ENCODE measurements at regions not wholly inside any gene's neighbourhood (a gene's known extent, or its start where the extent isn't known, plus 50 kb on each side); places are given as distances from the start of the nearest gene placed in this dataset.

DNA sequence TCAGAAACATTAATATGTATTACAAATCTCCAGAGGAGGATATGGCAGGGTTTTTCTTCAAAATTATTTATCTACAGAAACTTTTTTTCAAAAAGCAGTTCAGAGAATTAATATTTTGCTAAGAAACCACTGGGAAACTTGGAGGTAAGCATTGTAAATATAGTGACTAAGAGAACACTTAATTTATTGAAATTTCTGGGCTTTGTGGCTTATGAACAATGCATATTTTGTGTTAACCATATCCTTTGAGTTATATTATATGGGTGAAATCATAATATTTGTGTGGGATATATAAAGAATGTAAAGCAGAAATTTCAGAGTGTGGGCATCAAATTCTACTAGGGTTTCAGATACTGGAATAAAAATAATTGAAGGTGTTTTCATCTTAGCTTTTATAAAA, 1059.2 kb downstream of the ZPLD1 start:
- H3K4me1 Mint-ChIP-seq (ENCODE audit: unreplicated experiment), result no peaks in the 10 kb centered on the region
- DNase-seq (ENCODE audit: extremely low spot score, unreplicated experiment), result no peak
- no peak overlapping the region for H3K4me3 Mint-ChIP-seq
- H3K36me3 Mint-ChIP-seq, result no peaks in the 10 kb centered on the region
- no peaks in the 10 kb centered on the region for H3K27me3 Mint-ChIP-seq
- H3K27ac Mint-ChIP-seq, result no peak overlapping the region
- TF ChIP-seq, protein P1, sequence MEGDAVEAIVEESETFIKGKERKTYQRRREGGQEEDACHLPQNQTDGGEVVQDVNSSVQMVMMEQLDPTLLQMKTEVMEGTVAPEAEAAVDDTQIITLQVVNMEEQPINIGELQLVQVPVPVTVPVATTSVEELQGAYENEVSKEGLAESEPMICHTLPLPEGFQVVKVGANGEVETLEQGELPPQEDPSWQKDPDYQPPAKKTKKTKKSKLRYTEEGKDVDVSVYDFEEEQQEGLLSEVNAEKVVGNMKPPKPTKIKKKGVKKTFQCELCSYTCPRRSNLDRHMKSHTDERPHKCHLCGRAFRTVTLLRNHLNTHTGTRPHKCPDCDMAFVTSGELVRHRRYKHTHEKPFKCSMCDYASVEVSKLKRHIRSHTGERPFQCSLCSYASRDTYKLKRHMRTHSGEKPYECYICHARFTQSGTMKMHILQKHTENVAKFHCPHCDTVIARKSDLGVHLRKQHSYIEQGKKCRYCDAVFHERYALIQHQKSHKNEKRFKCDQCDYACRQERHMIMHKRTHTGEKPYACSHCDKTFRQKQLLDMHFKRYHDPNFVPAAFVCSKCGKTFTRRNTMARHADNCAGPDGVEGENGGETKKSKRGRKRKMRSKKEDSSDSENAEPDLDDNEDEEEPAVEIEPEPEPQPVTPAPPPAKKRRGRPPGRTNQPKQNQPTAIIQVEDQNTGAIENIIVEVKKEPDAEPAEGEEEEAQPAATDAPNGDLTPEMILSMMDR (conservative IDR thresholded peaks at IDR 0.05), result no peak
- H3K9me3 Mint-ChIP-seq, result no peaks in the 10 kb centered on the region

- no peaks in the 10 kb centered on the region for H3K4me1 Mint-ChIP-seq (ENCODE audit: unreplicated experiment)
- H3K4me3 Mint-ChIP-seq, result no peak overlapping the region
- no peaks in the 10 kb centered on the region for H3K9me3 Mint-ChIP-seq
- H3K36me3 Mint-ChIP-seq, result no peaks in the 10 kb centered on the region
- TF ChIP-seq, protein P1 (conservative IDR thresholded peaks at IDR 0.05), result no peak
- no peaks in the 10 kb centered on the region for H3K27me3 Mint-ChIP-seq
- no peak overlapping the region for H3K27ac Mint-ChIP-seq
- no peak for DNase-seq (ENCODE audit: extremely low spot score, unreplicated experiment)
These were observed 1059.7 kb downstream of the ZPLD1 start for GRCh38 chr3:103494512-103494911.

DNA sequence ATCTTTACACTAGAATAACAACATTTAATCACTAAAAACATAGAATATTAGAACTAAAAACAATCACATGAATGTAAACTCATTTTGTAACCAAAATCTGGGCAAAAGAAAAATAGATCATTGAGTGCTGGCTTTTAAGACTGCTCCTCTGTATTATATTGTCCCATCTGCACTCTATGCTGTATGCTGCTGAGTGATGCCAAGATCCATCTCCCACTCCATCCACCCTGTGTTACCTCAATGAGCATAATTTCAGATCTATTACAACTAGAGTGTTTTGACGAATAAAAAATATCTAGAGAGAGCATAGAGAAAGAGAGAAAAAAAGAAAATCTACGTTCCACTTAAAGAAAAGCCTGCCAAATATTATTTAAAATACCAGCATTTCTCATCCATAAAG, 1060.4 kb downstream of the ZPLD1 start:
- no peak overlapping the region for H3K4me3 Mint-ChIP-seq
- no peak overlapping the region for H3K27ac Mint-ChIP-seq
- TF ChIP-seq, protein P1 (conservative IDR thresholded peaks at IDR 0.05), result no peak
- DNase-seq (ENCODE audit: extremely low spot score, unreplicated experiment), result no peak
- H3K27me3 Mint-ChIP-seq, result no peaks in the 10 kb centered on the region
- no peaks in the 10 kb centered on the region for H3K4me1 Mint-ChIP-seq (ENCODE audit: unreplicated experiment)
- H3K36me3 Mint-ChIP-seq, result no peaks in the 10 kb centered on the region
- H3K9me3 Mint-ChIP-seq, result no peaks in the 10 kb centered on the region

GRCh38 chr3:103499132-103499900, 1064.5 kb downstream of the ZPLD1 start:
- H3K36me3 Mint-ChIP-seq, result no peaks in the 10 kb centered on the region
- no peak overlapping the region for H3K27ac Mint-ChIP-seq
- H3K4me3 Mint-ChIP-seq, result no peak overlapping the region
- H3K27me3 Mint-ChIP-seq, result no peaks in the 10 kb centered on the region
- H3K4me1 Mint-ChIP-seq (ENCODE audit: unreplicated experiment), result no peaks in the 10 kb centered on the region
- DNase-seq (ENCODE audit: extremely low spot score, unreplicated experiment), result no peak
- TF ChIP-seq, protein P1 (conservative IDR thresholded peaks at IDR 0.05), result no peak
- H3K9me3 Mint-ChIP-seq, result no peaks in the 10 kb centered on the region

DNA sequence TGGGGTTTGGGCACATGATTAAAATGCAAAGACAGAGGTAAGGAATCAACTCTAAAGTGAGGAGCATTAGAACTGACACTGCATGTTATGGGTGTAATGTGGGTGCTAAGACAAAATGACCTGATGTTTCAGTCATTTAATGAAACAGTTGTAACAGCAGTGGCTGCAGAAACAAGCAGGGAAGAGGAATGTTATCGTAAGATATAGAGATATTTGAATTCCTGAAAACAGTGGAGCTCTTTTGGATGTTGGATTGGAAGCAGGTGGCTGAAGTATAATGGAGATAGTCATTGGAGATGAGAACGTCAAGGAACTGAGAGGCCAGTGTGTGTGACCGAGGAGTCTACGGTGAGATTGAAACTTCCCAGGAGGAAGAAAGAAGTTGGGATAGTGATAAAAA, 1065.2 kb downstream of the ZPLD1 start:
- no peaks in the 10 kb centered on the region for H3K36me3 Mint-ChIP-seq
- no peak for DNase-seq (ENCODE audit: extremely low spot score, unreplicated experiment)
- no peaks in the 10 kb centered on the region for H3K4me1 Mint-ChIP-seq (ENCODE audit: unreplicated experiment)
- no peaks in the 10 kb centered on the region for H3K27me3 Mint-ChIP-seq
- H3K9me3 Mint-ChIP-seq, result no peaks in the 10 kb centered on the region
- H3K4me3 Mint-ChIP-seq, result no peak overlapping the region
- TF ChIP-seq, protein P1 (conservative IDR thresholded peaks at IDR 0.05), result no peak
- H3K27ac Mint-ChIP-seq, result no peak overlapping the region

Measured in type B pancreatic cell (in vitro differentiated cells).